HEK293 (cell line): ENCODE measurements at regions not wholly inside any gene's neighbourhood (a gene's known extent, or its start where the extent isn't known, plus 50 kb on each side); places are given as distances from the start of the nearest gene placed in this dataset.

Experiments used
- CTCF ChIA-PET: fragments of 350-600 bp; formaldehyde crosslinking; extraction: SDS; loops from one replicate; lab custom pipeline; 2021; ENCODE audit warnings: antibody characterized with exemption; lab: Yijun Ruan, JAX
- POLR2A ChIA-PET: fragments of 300-600 bp; formaldehyde crosslinking; extraction: SDS; loops from one replicate; lab custom pipeline; 2020; ENCODE audit warnings: antibody characterized with exemption, inconsistent platforms; lab: Yijun Ruan, JAX
- H3K27ac ChIP-seq: fragments of 200-500 bp; sonication (Bioruptor generic); 2 replicates; pipeline ENCODE4 v1.5.1; 2014; ENCODE audit warnings: low read depth, low read length, control low read depth, inconsistent platforms; ENCODE audit errors: extremely low read depth
- H3K36me3 ChIP-seq, 2 experiments: fragments of 200-500 bp in 1 of 2; sonication (Bioruptor generic) in 1 of 2; 1 replicate in 1 of 2; 2 replicates in 1 of 2; pipeline ENCODE4 v1.5.1; 2014 to 2017; ENCODE audit warnings: inconsistent platforms in 2 of 2, low read length in 2 of 2; ENCODE audit not compliant: control insufficient read depth in 2 of 2, insufficient read depth in 1 of 2
- H3K4me1 ChIP-seq: fragments of 200-500 bp; sonication (Bioruptor generic); 2 replicates; pipeline ENCODE4 v1.5.1; 2014; ENCODE audit warnings: mild to moderate bottlenecking, low read length, inconsistent platforms; ENCODE audit not compliant: control insufficient read depth, insufficient read depth
- H3K4me3 ChIP-seq: 2 replicates; pipeline ENCODE4 v1.5.1; 2011; ENCODE audit warnings: low read depth, mild to moderate bottlenecking, control low read depth, low read length, moderate library complexity
- H3K9me3 ChIP-seq: fragments of 200-500 bp; sonication (Bioruptor generic); 2 replicates; pipeline ENCODE4 v1.5.1; 2014; ENCODE audit warnings: low read depth, low read length, inconsistent platforms; ENCODE audit not compliant: control insufficient read depth, insufficient read depth
- ELK4 ChIP-seq: IDR thresholded peaks from 2 replicates; pipeline ENCODE4 v1.6.1; 2011; ENCODE audit warnings: mild to moderate bottlenecking, low read depth, low read length, borderline replicate concordance
- FEZF1 ChIP-seq: fragments of 450-650 bp; formaldehyde crosslinking; IDR thresholded peaks from 2 replicates; pipeline ENCODE4 v1.5.1; 2016; ENCODE audit warnings: missing biosample characterization, missing genetic modification characterization
- SCRT1 ChIP-seq: fragments of 450-650 bp; formaldehyde crosslinking; IDR thresholded peaks from 2 replicates; pipeline ENCODE4 v1.5.1; 2016; ENCODE audit warnings: missing biosample characterization, missing genetic modification characterization, borderline replicate concordance
- ZBTB44 ChIP-seq: fragments of 450-650 bp; IDR thresholded peaks from 2 replicates; pipeline ENCODE4 v1.5.1; 2018; ENCODE audit warnings: missing biosample characterization, mild to moderate bottlenecking, missing genetic modification characterization
- ZBTB7A ChIP-seq: fragments of 450-650 bp; formaldehyde crosslinking; IDR thresholded peaks from 2 replicates; pipeline ENCODE4 v1.5.1; 2016; ENCODE audit warnings: low read depth, missing biosample characterization, missing genetic modification characterization
- ZFP37 ChIP-seq: fragments of 450-650 bp; formaldehyde crosslinking; IDR thresholded peaks from 2 replicates; pipeline ENCODE4 v1.5.1; 2016; ENCODE audit warnings: missing biosample characterization, missing genetic modification characterization
- ZNF157 ChIP-seq: fragments of 450-650 bp; formaldehyde crosslinking; IDR thresholded peaks from 2 replicates; pipeline ENCODE4 v1.5.1; 2016; ENCODE audit warnings: missing biosample characterization, missing genetic modification characterization
- ZNF239 ChIP-seq: fragments of 450-650 bp; formaldehyde crosslinking; IDR thresholded peaks from 2 replicates; pipeline ENCODE4 v1.5.1; 2016; ENCODE audit warnings: missing biosample characterization, missing genetic modification characterization
- ZNF24 ChIP-seq: fragments of 450-650 bp; formaldehyde crosslinking; IDR thresholded peaks from 2 replicates; pipeline ENCODE4 v1.5.1; 2016; ENCODE audit warnings: missing biosample characterization, missing genetic modification characterization
- ZNF324 ChIP-seq: fragments of 450-650 bp; formaldehyde crosslinking; IDR thresholded peaks from 2 replicates; pipeline ENCODE4 v1.5.1; 2016; ENCODE audit warnings: missing biosample characterization, missing genetic modification characterization
- ZNF404 ChIP-seq: fragments of 450-650 bp; formaldehyde crosslinking; IDR thresholded peaks from 2 replicates; pipeline ENCODE4 v1.5.1; 2017; ENCODE audit warnings: missing biosample characterization, missing genetic modification characterization
- ZNF473 ChIP-seq: fragments of 450-650 bp; formaldehyde crosslinking; IDR thresholded peaks from 2 replicates; pipeline ENCODE4 v1.5.1; 2017; ENCODE audit warnings: missing biosample characterization, missing genetic modification characterization
- ZNF48 ChIP-seq: fragments of 450-650 bp; formaldehyde crosslinking; IDR thresholded peaks from 2 replicates; pipeline ENCODE4 v1.5.1; 2016; ENCODE audit warnings: missing biosample characterization, missing genetic modification characterization
- ZNF518A ChIP-seq: fragments of 450-650 bp; formaldehyde crosslinking; conservative IDR thresholded peaks from 2 replicates; pipeline ENCODE4 v1.5.1; 2016; ENCODE audit warnings: low read depth, missing biosample characterization, missing genetic modification characterization
- ZNF530 ChIP-seq: fragments of 450-650 bp; formaldehyde crosslinking; IDR thresholded peaks from 2 replicates; pipeline ENCODE4 v1.5.1; 2016; ENCODE audit warnings: low read depth, missing biosample characterization, missing genetic modification characterization
- ZNF555 ChIP-seq: fragments of 450-650 bp; formaldehyde crosslinking; conservative IDR thresholded peaks from 2 replicates; pipeline ENCODE4 v1.5.1; 2017; ENCODE audit warnings: missing biosample characterization, mild to moderate bottlenecking, missing genetic modification characterization, inconsistent platforms
- ZNF654 ChIP-seq: fragments of 450-650 bp; formaldehyde crosslinking; IDR thresholded peaks from 2 replicates; pipeline ENCODE4 v1.5.1; 2016; ENCODE audit warnings: low read depth, missing biosample characterization, missing genetic modification characterization
- ZNF76 ChIP-seq: fragments of 450-650 bp; formaldehyde crosslinking; IDR thresholded peaks from 2 replicates; pipeline ENCODE4; 2016; ENCODE audit warnings: low read depth, missing biosample characterization, missing genetic modification characterization, borderline replicate concordance
- ZNF776 ChIP-seq: fragments of 450-650 bp; formaldehyde crosslinking; IDR thresholded peaks from 2 replicates; pipeline ENCODE4 v1.5.0; 2017; ENCODE audit warnings: missing biosample characterization, missing genetic modification characterization, borderline replicate concordance
- ZSCAN16 ChIP-seq: fragments of 450-650 bp; formaldehyde crosslinking; IDR thresholded peaks from 2 replicates; pipeline ENCODE4 v1.5.1; 2016; ENCODE audit warnings: missing biosample characterization, missing genetic modification characterization
- TF ChIP-seq, protein P1 (sequence below): fragments of 450-650 bp; formaldehyde crosslinking; IDR thresholded peaks from 2 replicates; pipeline ENCODE4 v1.5.1; 2017; ENCODE audit warnings: missing biosample characterization, mild to moderate bottlenecking, missing genetic modification characterization, moderate library complexity

GRCh38 chr6:113487489-113488058 lies 369.6 kb upstream of the MARCKS start:
- CTCF ChIA-PET: interaction anchor here (0.6 to 1.6 kb wide), 9 partner anchors 9 to 686 kb away, joined by 3 to 5 read pairs (median 3); no protein-coding TSS in a partner anchor
- no peaks in the 10 kb centered on the region for H3K9me3 ChIP-seq
- no peak overlapping the region for H3K27ac ChIP-seq
- H3K36me3 ChIP-seq: no peaks in the 10 kb centered on the region
- TF ChIP-seq ZSCAN16 (tag by site-specific recombination) (no peak), ZNF518A (tag by site-specific recombination) (no peak), ELK4 (no peak), ZNF555 (tag by site-specific recombination) (no peak), FEZF1 (tag by site-specific recombination) (no peak), SCRT1 (tag by site-specific recombination) (no peak), ZBTB7A (tag by site-specific recombination) (no peak), ZNF324 (tag by site-specific recombination) (no peak), ZNF473 (tag by site-specific recombination) (no peak), ZBTB44 (tag by site-specific recombination) (no peak), ZNF239 (no peak), ZNF76 (tag by site-specific recombination) (no peak), ZNF48 (no peak), ZNF404 (tag by site-specific recombination) (no peak), ZFP37 (tag by site-specific recombination) (no peak), ZNF157 (no peak), ZNF776 (tag by site-specific recombination) (no peak), ZNF530 (tag by site-specific recombination) (no peak)
- no peak overlapping the region for H3K4me3 ChIP-seq
- H3K4me1 ChIP-seq: no peaks in the 10 kb centered on the region
- POLR2A ChIA-PET: interaction anchor here (0.6 to 1.1 kb wide), 3 partner anchors 215 to 379 kb away, joined by 3 read pairs; no protein-coding TSS in a partner anchor

DNA sequence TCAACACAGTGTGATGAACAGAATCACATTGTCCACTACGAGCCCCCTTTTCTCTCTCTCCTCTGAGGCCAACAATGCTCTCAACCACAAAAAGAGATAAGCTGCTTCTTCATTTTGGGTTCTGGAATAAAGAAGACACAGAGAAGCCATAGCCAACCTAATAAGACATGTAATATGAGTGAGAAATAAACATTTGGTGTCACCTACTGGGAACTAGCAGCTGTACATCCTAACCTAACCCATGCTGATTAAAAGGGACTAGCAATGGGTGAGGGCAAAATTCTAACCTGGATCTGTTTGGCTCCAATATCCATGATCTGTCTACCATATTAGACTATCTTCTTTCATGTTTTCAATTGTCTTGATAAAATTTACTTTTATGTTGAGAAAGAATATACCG lies 369.1 kb upstream of the MARCKS start:
- no peaks in the 10 kb centered on the region for H3K9me3 ChIP-seq
- H3K36me3 ChIP-seq: no peaks in the 10 kb centered on the region
- TF ChIP-seq, protein P1, sequence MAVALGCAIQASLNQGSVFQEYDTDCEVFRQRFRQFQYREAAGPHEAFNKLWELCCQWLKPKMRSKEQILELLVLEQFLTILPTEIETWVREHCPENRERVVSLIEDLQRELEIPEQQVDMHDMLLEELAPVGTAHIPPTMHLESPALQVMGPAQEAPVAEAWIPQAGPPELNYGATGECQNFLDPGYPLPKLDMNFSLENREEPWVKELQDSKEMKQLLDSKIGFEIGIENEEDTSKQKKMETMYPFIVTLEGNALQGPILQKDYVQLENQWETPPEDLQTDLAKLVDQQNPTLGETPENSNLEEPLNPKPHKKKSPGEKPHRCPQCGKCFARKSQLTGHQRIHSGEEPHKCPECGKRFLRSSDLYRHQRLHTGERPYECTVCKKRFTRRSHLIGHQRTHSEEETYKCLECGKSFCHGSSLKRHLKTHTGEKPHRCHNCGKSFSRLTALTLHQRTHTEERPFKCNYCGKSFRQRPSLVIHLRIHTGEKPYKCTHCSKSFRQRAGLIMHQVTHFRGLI: no peak
- no peak for TF ChIP-seq ZNF24 (tag by site-specific recombination)
- TF ChIP-seq ZNF654 (tag by site-specific recombination): 0 out of 2 replicates have a peak, but pooled peaks have one; percentile 19
- no peak overlapping the region for H3K27ac ChIP-seq
- H3K4me3 ChIP-seq: no peak overlapping the region
- CTCF ChIA-PET: interaction anchor here (0.6 to 1.6 kb wide), 8 partner anchors 10 to 686 kb away, joined by 3 to 5 read pairs (median 3); no protein-coding TSS in a partner anchor
- H3K4me1 ChIP-seq: no peaks in the 10 kb centered on the region
- POLR2A ChIA-PET: interaction anchor here (0.6 to 1.1 kb wide), 3 partner anchors 216 to 378 kb away, joined by 3 read pairs; no protein-coding TSS in a partner anchor
